Lung (tissue), 11 donors: ENCODE measurements at regions not wholly inside any gene's neighbourhood (a gene's known extent, or its start where the extent isn't known, plus 50 kb on each side); places are given as distances from the start of the nearest gene placed in this dataset.
A peak's percentile ranks its signal among the peaks of the same experiment; 100 is the strongest.

Source experiments
- ATAC-seq: fragments of 200-7000 bp; cut with Tn5 transposase; one replicate; pipeline ENCODE4 v1.9.1; 2020; ENCODE audit warnings: moderate number of reproducible peaks; ENCODE audit not compliant: insufficient read depth, low FRiP score
- DNase-seq, 3 donors: peaks; one replicate each; pipeline ENCODE4 v3.0.0-alpha.2; 2013 to 2017
- H3K27ac ChIP-seq, 2 donors: one replicate each; pipeline ENCODE4 v1.5.1; 2013; ENCODE audit warnings: mild to moderate bottlenecking in 2 of 2, moderate library complexity in 2 of 2, control low read depth in 1 of 2, inconsistent platforms in 1 of 2, low read depth in 1 of 2, low read length in 1 of 2
- H3K27me3 ChIP-seq, 3 donors: one replicate each; pipeline ENCODE4 v1.5.1; 2013; ENCODE audit warnings: low read length in 2 of 3; ENCODE audit not compliant: control insufficient read depth in 3 of 3, insufficient read depth in 3 of 3
- H3K36me3 ChIP-seq, 4 donors: one replicate each; pipeline ENCODE4 v1.5.1; 2013; ENCODE audit warnings: low read length in 4 of 4, mild to moderate bottlenecking in 1 of 4, moderate library complexity in 1 of 4; ENCODE audit not compliant: control insufficient read depth in 4 of 4, insufficient read depth in 4 of 4
- H3K4me1 ChIP-seq, 5 donors: one replicate each; pipeline ENCODE4 v1.5.1; 2013; ENCODE audit warnings: low read length in 5 of 5, mild to moderate bottlenecking in 2 of 5, moderate library complexity in 1 of 5; ENCODE audit not compliant: control insufficient read depth in 5 of 5, insufficient read depth in 5 of 5
- H3K4me3 ChIP-seq: one replicate; pipeline ENCODE4 v1.5.1; 2013; ENCODE audit warnings: mild to moderate bottlenecking, control low read depth, moderate library complexity
- H3K9ac ChIP-seq, 2 donors: one replicate each; pipeline ENCODE4 v1.5.1; 2013; ENCODE audit warnings: low read length in 2 of 2, control low read depth in 1 of 2; ENCODE audit not compliant: insufficient read depth in 1 of 2
- H3K9me3 ChIP-seq, 4 donors: one replicate each; pipeline ENCODE4 v1.5.1; 2013; ENCODE audit warnings: low read length in 3 of 4, mild to moderate bottlenecking in 1 of 4, moderate library complexity in 1 of 4; ENCODE audit not compliant: control insufficient read depth in 4 of 4, insufficient read depth in 3 of 4
- WGBS, 2 donors: extraction: QIAGEN DNeasy Blood & Tissue Kit; methylation state at CpG; one replicate each; pipeline ENCODE4 v1.1.7; 2013; 5-methylcytosine and 5-hydroxymethylcytosine counted together
- TF ChIP-seq, protein P1 (sequence below): IDR thresholded peaks from 2 replicates; pipeline ENCODE4 v1.5.1; 2012; ENCODE audit warnings: mild to moderate bottlenecking; ENCODE audit errors: control extremely low read depth, extremely low read depth
- donor health status: control.
- donor health status: control.
- donor health status: Bipolar disorder and iron deficiency.
- donor health status: healthy.
- donor health status: DM: yes; HTN: yes; CAD: no.

- TF ChIP-seq, protein P1, sequence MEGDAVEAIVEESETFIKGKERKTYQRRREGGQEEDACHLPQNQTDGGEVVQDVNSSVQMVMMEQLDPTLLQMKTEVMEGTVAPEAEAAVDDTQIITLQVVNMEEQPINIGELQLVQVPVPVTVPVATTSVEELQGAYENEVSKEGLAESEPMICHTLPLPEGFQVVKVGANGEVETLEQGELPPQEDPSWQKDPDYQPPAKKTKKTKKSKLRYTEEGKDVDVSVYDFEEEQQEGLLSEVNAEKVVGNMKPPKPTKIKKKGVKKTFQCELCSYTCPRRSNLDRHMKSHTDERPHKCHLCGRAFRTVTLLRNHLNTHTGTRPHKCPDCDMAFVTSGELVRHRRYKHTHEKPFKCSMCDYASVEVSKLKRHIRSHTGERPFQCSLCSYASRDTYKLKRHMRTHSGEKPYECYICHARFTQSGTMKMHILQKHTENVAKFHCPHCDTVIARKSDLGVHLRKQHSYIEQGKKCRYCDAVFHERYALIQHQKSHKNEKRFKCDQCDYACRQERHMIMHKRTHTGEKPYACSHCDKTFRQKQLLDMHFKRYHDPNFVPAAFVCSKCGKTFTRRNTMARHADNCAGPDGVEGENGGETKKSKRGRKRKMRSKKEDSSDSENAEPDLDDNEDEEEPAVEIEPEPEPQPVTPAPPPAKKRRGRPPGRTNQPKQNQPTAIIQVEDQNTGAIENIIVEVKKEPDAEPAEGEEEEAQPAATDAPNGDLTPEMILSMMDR: no peak
- DNase-seq (no peak), ATAC-seq (no peak)
- Histone ChIP-seq H3K9me3 (peaks cover 0 to 7% (median 3%) of the 10 kb centered on the region in 4 donors), H3K27ac (no peak overlapping the region), H3K4me1 (no peaks in the 10 kb centered on the region), H3K9ac (no peak overlapping the region), H3K36me3 (no peaks in the 10 kb centered on the region), H3K27me3 (no peaks in the 10 kb centered on the region), H3K4me3 (no peak overlapping the region)
- WGBS, 2 donors: 79 to 83% methylated on average over 7 of the region's 7 CpGs
Measured at GRCh38 chr4:32427566-32427965, 1707.4 kb downstream of the PCDH7 start.

DNA sequence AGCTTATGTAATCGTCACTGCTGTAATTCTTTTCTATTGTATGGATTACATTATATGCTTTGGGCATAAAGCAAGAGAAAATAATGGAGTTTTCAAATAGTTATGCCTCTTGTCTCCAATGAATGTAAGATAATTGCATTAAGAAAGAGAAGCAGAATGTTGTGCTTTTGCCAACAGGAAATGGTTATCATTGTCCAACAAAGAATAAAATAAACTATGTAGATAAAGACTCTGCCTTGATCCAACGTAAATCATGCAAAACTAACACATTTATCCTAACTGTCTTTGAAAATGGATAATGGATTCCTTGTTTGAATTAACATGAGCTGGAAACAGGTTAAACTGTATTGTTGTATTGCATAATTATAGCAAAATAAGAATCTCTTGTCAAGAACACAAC lies 1709.0 kb downstream of the PCDH7 start:
- H3K4me3 ChIP-seq: no peak overlapping the region
- ATAC-seq: no peak
- 65 to 66% methylated on average over 2 of the region's 2 CpGs for WGBS, 2 donors
- H3K4me1 ChIP-seq: no peaks in the 10 kb centered on the region
- H3K9ac ChIP-seq: no peak overlapping the region
- TF ChIP-seq, protein P1: no peak
- H3K9me3 ChIP-seq: peaks cover 0 to 3% (median 0%) of the 10 kb centered on the region in 4 donors
- H3K27ac ChIP-seq: no peak overlapping the region
- H3K36me3 ChIP-seq: no peaks in the 10 kb centered on the region
- DNase-seq: peak in 2 of 3 donors; percentile 1 to 10
- H3K27me3 ChIP-seq: no peaks in the 10 kb centered on the region

DNA sequence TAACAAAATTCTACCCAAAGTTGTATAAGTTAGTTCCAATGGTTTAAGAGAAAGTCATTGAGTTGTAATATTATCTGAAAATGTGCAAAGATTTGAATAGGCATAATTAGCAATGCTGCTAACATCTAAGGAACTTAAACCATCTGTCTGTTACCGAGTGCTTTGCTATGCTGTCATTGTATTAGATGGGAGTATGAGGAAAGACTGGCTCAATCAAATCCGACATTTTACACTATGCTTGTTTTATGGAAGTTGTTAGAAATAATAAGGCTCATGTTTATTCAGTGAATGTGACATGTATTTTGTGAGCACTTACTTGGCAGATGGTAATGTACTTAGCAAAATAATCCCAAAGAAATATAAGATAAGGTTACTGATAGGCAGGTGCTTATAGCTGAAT lies 1715.1 kb downstream of the PCDH7 start:
- no peaks in the 10 kb centered on the region for H3K27me3 ChIP-seq
- ATAC-seq: no peak
- 81 to 86% methylated on average over 2 of the region's 2 CpGs for WGBS, 2 donors

DNA sequence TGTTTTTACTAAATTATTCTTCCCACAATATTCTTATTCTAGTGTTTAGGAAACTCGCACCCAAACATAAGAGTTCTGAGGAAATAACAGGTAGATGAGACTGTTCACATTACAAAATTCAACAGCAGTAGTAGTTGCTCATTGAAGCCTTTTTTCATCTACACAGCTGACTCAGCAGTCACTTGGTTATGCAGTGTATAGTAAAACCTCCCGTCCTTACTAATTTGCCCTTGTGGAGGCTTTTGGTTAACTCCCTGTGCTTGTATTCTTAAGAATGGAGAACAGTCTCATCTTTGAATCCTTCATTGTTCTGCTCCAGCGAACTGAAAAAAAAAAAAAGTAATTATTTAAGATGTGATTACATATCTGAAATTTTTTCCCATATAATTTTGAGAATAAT lies 1716.6 kb downstream of the PCDH7 start:
- no peak for DNase-seq
- Histone ChIP-seq H3K27ac (no peak overlapping the region), H3K4me1 (no peaks in the 10 kb centered on the region), H3K9me3 (no peaks in the 10 kb centered on the region), H3K4me3 (no peak overlapping the region), H3K9ac (no peak overlapping the region), H3K36me3 (no peaks in the 10 kb centered on the region), H3K27me3 (no peaks in the 10 kb centered on the region)
- 84 to 85% methylated on average over 3 of the region's 3 CpGs for WGBS, 2 donors
- TF ChIP-seq, protein P1: no peak
- no peak for ATAC-seq

More for the DNA sequence above, 1715.1 kb downstream of the PCDH7 start:
- no peak overlapping the region for H3K27ac ChIP-seq
- no peaks in the 10 kb centered on the region for H3K4me1 ChIP-seq
- no peaks in the 10 kb centered on the region for H3K9me3 ChIP-seq
- H3K36me3 ChIP-seq: no peaks in the 10 kb centered on the region
- TF ChIP-seq, protein P1: no peak
- no peak overlapping the region for H3K9ac ChIP-seq
- no peak for DNase-seq
- H3K4me3 ChIP-seq: no peak overlapping the region
